Peyer's patch (tissue), 4 donors: ENCODE measurements at regions not wholly inside any gene's neighbourhood (a gene's known extent, or its start where the extent isn't known, plus 50 kb on each side); places are given as distances from the start of the nearest gene placed in this dataset.
"Not testable (repeated sequence)": the region's sequence is repeated elsewhere in the genome, so short reads cannot be mapped to it uniquely, and the experiment has no call there.

Source experiments
- DNase-seq, 3 donors: peaks; one replicate each; pipeline ENCODE4 v3.0.0-alpha.2; 2017 to 2019
- H3K27ac ChIP-seq, 4 donors: fragments of 200-600 bp; sonication (generic); one replicate each; pipeline ENCODE4 v1.5.1; 2016 to 2019
- H3K27me3 ChIP-seq, 2 donors: fragments of 200-600 bp; sonication (generic); one replicate each; pipeline ENCODE4 v1.5.1; 2019
- H3K36me3 ChIP-seq, 3 donors: fragments of 200-600 bp; sonication (generic); one replicate each; pipeline ENCODE4 v1.5.1; 2016 to 2019
- H3K4me1 ChIP-seq, 4 donors: fragments of 200-600 bp; sonication (generic); one replicate each; pipeline ENCODE4 v1.5.1; 2016 to 2019
- H3K4me3 ChIP-seq, 4 donors: fragments of 200-600 bp; sonication (generic); 1 replicate in 3 of 4; 2 replicates in 1 of 4; pipeline ENCODE4 v1.5.1; 2016 to 2019; ENCODE audit warnings: mild to moderate bottlenecking in 1 of 4
- H3K9me3 ChIP-seq, 4 donors: fragments of 200-600 bp; sonication (generic); one replicate each; pipeline ENCODE4 v1.5.1; 2016 to 2019; ENCODE audit warnings: mild to moderate bottlenecking in 1 of 4
- CTCF ChIP-seq, 6 experiments: fragments of 450-650 bp in 4 of 6; fragments of 200-600 bp in 2 of 6; sonication (generic) in 1 of 6; IDR thresholded peaks; one replicate each; pipeline ENCODE4 v1.5.1; 2017 to 2019; ENCODE audit warnings: antibody characterized with exemption in 6 of 6, mild to moderate bottlenecking in 3 of 6, moderate library complexity in 1 of 6
- POLR2A ChIP-seq, 2 donors: fragments of 450-650 bp; IDR thresholded peaks; one replicate each; pipeline ENCODE4 v1.5.1; 2017; ENCODE audit warnings: antibody characterized with exemption in 2 of 2, mild to moderate bottlenecking in 2 of 2, moderate library complexity in 2 of 2

DNA sequence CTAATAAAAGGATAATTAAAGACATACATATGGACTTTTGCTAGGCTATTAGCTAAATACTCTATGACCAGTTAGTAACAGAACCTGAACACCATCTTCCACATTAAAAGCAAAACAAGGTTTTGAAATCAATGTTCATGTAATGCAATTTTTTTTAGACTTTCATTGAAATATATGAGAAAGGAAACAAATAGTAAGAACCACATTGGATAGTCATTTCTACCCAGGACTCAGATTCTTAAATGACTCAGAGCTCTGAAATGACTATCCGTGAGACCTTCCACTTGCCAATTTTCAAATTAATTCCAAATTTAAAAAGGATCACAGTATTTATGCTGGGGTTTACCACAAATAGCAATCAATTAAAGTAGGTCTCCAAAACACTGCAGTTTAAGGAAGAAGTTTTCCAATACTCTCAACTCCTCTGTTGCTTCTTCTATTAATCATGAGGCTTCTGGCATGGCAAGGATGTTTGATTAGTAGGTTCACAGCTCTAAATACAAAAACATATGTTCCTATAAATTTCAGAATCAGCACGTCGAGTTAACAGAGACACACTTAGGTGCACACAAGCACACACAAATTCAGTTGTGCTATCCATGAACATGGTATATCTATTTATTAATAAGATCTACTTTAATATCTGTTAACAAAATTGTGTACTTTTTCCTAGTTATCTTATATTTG, 841.0 kb downstream of the RNF144A start:
- Histone ChIP-seq H3K36me3 (no peaks in the 10 kb centered on the region), H3K27ac (no peak overlapping the region), H3K27me3 (no peaks in the 10 kb centered on the region), H3K4me1 (no peaks in the 10 kb centered on the region), H3K9me3 (peaks cover 0 to 4% (median under 1%) of the 10 kb centered on the region in 4 donors), H3K4me3 (no peak overlapping the region)
- DNase-seq: no peak
- no peak for TF ChIP-seq POLR2A (IDR thresholded peaks at IDR 0.05)
- no peak for TF ChIP-seq CTCF (IDR thresholded peaks at IDR 0.05)

- H3K9me3 ChIP-seq: peaks cover 0 to 7% (median 3%) of the 10 kb centered on the region in 4 donors
- H3K27me3 ChIP-seq: no peaks in the 10 kb centered on the region
- no peaks in the 10 kb centered on the region for H3K4me1 ChIP-seq
- no peak overlapping the region for H3K4me3 ChIP-seq
- no peak overlapping the region for H3K27ac ChIP-seq
- no peak for DNase-seq
- no peaks in the 10 kb centered on the region for H3K36me3 ChIP-seq
- TF ChIP-seq CTCF (IDR thresholded peaks at IDR 0.05) (no peak), POLR2A (IDR thresholded peaks at IDR 0.05) (no peak)
Measured at GRCh38 chr2:7759898-7760297, 842.7 kb downstream of the RNF144A start.

DNA sequence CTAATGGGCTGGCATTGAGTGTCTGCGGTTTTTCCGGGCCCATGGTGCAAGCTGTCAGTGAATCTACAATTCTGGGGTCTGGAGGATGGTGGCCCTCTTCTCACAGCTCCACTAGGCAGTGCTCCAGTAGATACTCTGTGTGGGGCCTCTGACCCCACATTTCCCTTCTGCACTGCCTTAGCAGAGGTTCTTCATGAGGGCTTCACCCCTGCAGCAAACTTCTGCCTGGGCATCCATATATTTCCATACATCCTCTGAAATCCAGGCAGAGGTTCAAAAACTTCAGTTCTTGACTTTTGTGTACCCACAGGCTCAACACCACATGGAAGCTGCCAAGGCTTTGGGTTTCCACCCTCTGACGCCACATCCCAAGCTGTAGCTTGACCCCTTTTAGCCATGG, 846.2 kb downstream of the RNF144A start:
- not testable (repeated sequence) for H3K27me3 ChIP-seq, H3K4me3 ChIP-seq, DNase-seq, H3K4me1 ChIP-seq, H3K27ac ChIP-seq, H3K36me3 ChIP-seq, H3K9me3 ChIP-seq

GRCh38 chr2:7765236-7765635, 848.0 kb downstream of the RNF144A start:
- TF ChIP-seq CTCF (IDR thresholded peaks at IDR 0.05): no peak
- TF ChIP-seq POLR2A (IDR thresholded peaks at IDR 0.05): no peak
- Histone ChIP-seq H3K27me3 (no peaks in the 10 kb centered on the region), H3K4me3 (no peak overlapping the region), H3K9me3 (peaks cover 0 to 7% (median 3%) of the 10 kb centered on the region in 4 donors), H3K4me1 (no peaks in the 10 kb centered on the region), H3K36me3 (no peaks in the 10 kb centered on the region), H3K27ac (no peak overlapping the region)
- no peak for DNase-seq

- TF ChIP-seq CTCF (IDR thresholded peaks at IDR 0.05) (no peak), POLR2A (IDR thresholded peaks at IDR 0.05) (no peak)
- H3K4me3 ChIP-seq: no peak overlapping the region
- no peaks in the 10 kb centered on the region for H3K4me1 ChIP-seq
- no peak for DNase-seq
- no peaks in the 10 kb centered on the region for H3K36me3 ChIP-seq
- no peaks in the 10 kb centered on the region for H3K27me3 ChIP-seq
- H3K27ac ChIP-seq: no peak overlapping the region
- H3K9me3 ChIP-seq: peaks cover 0 to 7% (median 3%) of the 10 kb centered on the region in 4 donors
Measured at GRCh38 chr2:7766088-7766722, 849.0 kb downstream of the RNF144A start.

DNA sequence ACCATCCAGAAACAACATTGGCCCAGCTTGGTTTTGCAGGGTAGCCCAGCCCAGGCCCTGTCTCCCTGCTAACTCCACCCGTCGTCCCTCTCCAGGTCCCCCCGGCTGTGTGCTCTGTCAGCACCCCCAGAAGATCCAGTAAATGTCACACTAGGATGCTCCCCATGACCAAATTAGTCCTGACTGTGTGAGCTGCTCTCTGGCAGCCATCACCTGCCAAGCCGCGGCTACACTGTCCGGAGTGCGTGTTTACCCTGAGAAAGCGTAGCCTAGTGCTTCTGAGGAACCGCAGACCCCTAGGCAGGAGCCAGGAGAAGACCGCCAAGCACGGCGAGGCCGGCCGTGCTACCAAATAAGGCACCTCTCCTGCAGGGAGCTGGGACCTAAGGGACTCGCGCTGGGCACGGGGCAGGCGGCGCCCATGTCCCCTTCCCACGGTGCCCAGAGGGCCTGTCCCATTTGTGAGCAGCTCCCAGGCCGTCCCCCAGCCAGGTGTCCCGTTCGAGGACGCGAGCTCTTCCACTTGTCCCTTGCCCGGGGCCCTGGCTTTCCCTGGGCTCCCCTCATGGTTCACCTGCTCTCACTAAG, 849.9 kb downstream of the RNF144A start:
- no peak for TF ChIP-seq POLR2A (IDR thresholded peaks at IDR 0.05)
- no peak for TF ChIP-seq CTCF (IDR thresholded peaks at IDR 0.05)
- Histone ChIP-seq H3K9me3 (peaks cover 0 to 7% (median 3%) of the 10 kb centered on the region in 4 donors), H3K27me3 (no peaks in the 10 kb centered on the region), H3K27ac (peak overlapping the region in 1 of 4 donors; percentile 17), H3K4me3 (no peak overlapping the region), H3K4me1 (no peaks in the 10 kb centered on the region), H3K36me3 (no peaks in the 10 kb centered on the region)
- no peak for DNase-seq
